Adrenal gland (tissue), 9 donors: ENCODE measurements at regions not wholly inside any gene's neighbourhood (a gene's known extent, or its start where the extent isn't known, plus 50 kb on each side); places are given as distances from the start of the nearest gene placed in this dataset.

Source experiments
- DNase-seq, 7 donors: peaks; one replicate each; pipeline ENCODE4 v3.0.0-alpha.2; 2019 to 2020
- H3K27ac ChIP-seq, 5 donors: fragments of 200-600 bp; sonication (generic) in 4 of 5; 1 replicate in 3 of 5; 2 replicates in 2 of 5; pipeline versions ENCODE4 v1.5.1 to v1.8.0; 2016 to 2020; ENCODE audit warnings: mild to moderate bottlenecking in 1 of 5
- H3K27me3 ChIP-seq: fragments of 200-600 bp; 2 replicates; pipeline ENCODE4 v1.8.0; 2021
- H3K36me3 ChIP-seq, 2 donors: fragments of 200-600 bp; replicated peaks in 1 of 2; 1 replicate in 1 of 2; 2 replicates in 1 of 2; pipeline versions ENCODE4 v1.5.1 to v1.8.0; 2018 to 2022
- H3K4me1 ChIP-seq, 2 donors: fragments of 200-600 bp; replicated peaks in 1 of 2; 1 replicate in 1 of 2; 2 replicates in 1 of 2; pipeline versions ENCODE4 v1.5.1 to v1.8.0; 2018 to 2021
- H3K4me3 ChIP-seq, 4 donors: fragments of 200-600 bp; sonication (generic) in 3 of 4; one replicate each; pipeline ENCODE4 v1.5.1; 2016 to 2018
- H3K9me3 ChIP-seq, 3 donors: fragments of 200-600 bp; sonication (generic) in 1 of 3; replicated peaks in 1 of 3; 1 replicate in 2 of 3; 2 replicates in 1 of 3; pipeline versions ENCODE4 v1.5.1 to v1.8.0; 2016 to 2021
- CTCF ChIP-seq, 6 experiments: fragments of 450-650 bp in 4 of 6; fragments of 200-600 bp in 2 of 6; sonication (generic) in 1 of 6; IDR thresholded peaks; 1 replicate in 5 of 6; 2 replicates in 1 of 6; pipeline versions ENCODE4 v1.5.1 to v1.8.0; 2016 to 2021; ENCODE audit warnings: antibody characterized with exemption in 6 of 6, mild to moderate bottlenecking in 2 of 6, moderate library complexity in 1 of 6
- POLR2A ChIP-seq, 2 donors: fragments of 450-650 bp; IDR thresholded peaks; one replicate each; pipeline ENCODE4 v1.6.1; 2017; ENCODE audit warnings: antibody characterized with exemption in 2 of 2, mild to moderate bottlenecking in 2 of 2, moderate library complexity in 1 of 2
- WGBS, 4 donors: extraction: QIAGEN DNeasy Blood & Tissue Kit in 2 of 4; methylation state at CpG; one replicate each; pipeline versions ENCODE4 v1.1.5 to v1.1.7; 2013 to 2017; 5-methylcytosine and 5-hydroxymethylcytosine counted together
- intact Hi-C, 2 donors: fragments of 100-400 bp; cut with DNase I; formaldehyde crosslinking; loops; one replicate each; pipeline versions ENCODE4 v1.14.1 to v1.15.0; 2022 to 2023
- donor health status: healthy with polysubstance abuse.
- donor health status: Bipolar disorder and iron deficiency.
- donor health status: DM: yes; HTN: yes; CAD: no.
- donor health status: DM: no; HTN: no; CAD: no.
- donor health status: DM: no; HTN: no; CAD: no.

- no peaks in the 10 kb centered on the region for H3K9me3 ChIP-seq
- 67 to 77% (median 73%) methylated on average over 7 to 13 of the region's 13 CpGs for WGBS, 4 donors
- no peak overlapping the region for H3K4me3 ChIP-seq
- TF ChIP-seq CTCF (IDR thresholded peaks at IDR 0.05) (no peak), POLR2A (IDR thresholded peaks at IDR 0.05) (no peak)
- DNase-seq: no peak
- H3K36me3 ChIP-seq: no peaks in the 10 kb centered on the region
- intact Hi-C loops: no loop called here
- H3K27ac ChIP-seq: no peak overlapping the region
- no peaks in the 10 kb centered on the region for H3K27me3 ChIP-seq
- H3K4me1 ChIP-seq: no peaks in the 10 kb centered on the region
Observed at GRCh38 chr2:129723277-129724020, 256.0 kb upstream of the RAB6C start.

GRCh38 chr2:129724021-129724757 lies 255.3 kb upstream of the RAB6C start:
- H3K36me3 ChIP-seq: no peaks in the 10 kb centered on the region
- WGBS, 4 donors: 80 to 94% (median 86%) methylated on average over 4 to 10 of the region's 10 CpGs

GRCh38 chr2:129726216-129726615 lies 253.2 kb upstream of the RAB6C start:
- no peak overlapping the region for H3K27ac ChIP-seq
- H3K9me3 ChIP-seq: no peaks in the 10 kb centered on the region
- TF ChIP-seq CTCF (IDR thresholded peaks at IDR 0.05) (no peak), POLR2A (IDR thresholded peaks at IDR 0.05) (no peak)
- H3K27me3 ChIP-seq: no peaks in the 10 kb centered on the region
- WGBS, 4 donors: 43 to 56% (median 55%) methylated on average over 5 of the region's 5 CpGs
- no peak for DNase-seq
- H3K4me1 ChIP-seq: no peaks in the 10 kb centered on the region
- intact Hi-C loops: no loop called here
- no peak overlapping the region for H3K4me3 ChIP-seq
- H3K36me3 ChIP-seq: no peaks in the 10 kb centered on the region

More at GRCh38 chr2:129724021-129724757, 255.3 kb upstream of the RAB6C start:
- intact Hi-C loops: no loop called here
- Histone ChIP-seq H3K4me3 (no peak overlapping the region), H3K9me3 (no peaks in the 10 kb centered on the region), H3K27me3 (no peaks in the 10 kb centered on the region), H3K27ac (no peak overlapping the region), H3K4me1 (no peaks in the 10 kb centered on the region)
- no peak for DNase-seq
- TF ChIP-seq POLR2A (IDR thresholded peaks at IDR 0.05) (no peak), CTCF (IDR thresholded peaks at IDR 0.05) (no peak)

GRCh38 chr2:129727286-129727685 lies 252.2 kb upstream of the RAB6C start:
- H3K36me3 ChIP-seq: no peaks in the 10 kb centered on the region
- H3K9me3 ChIP-seq: no peaks in the 10 kb centered on the region
- intact Hi-C loops: no loop called here
- no peak for DNase-seq
- no peak overlapping the region for H3K27ac ChIP-seq
- TF ChIP-seq POLR2A (IDR thresholded peaks at IDR 0.05) (no peak), CTCF (IDR thresholded peaks at IDR 0.05) (no peak)
- no peaks in the 10 kb centered on the region for H3K27me3 ChIP-seq
- no peak overlapping the region for H3K4me3 ChIP-seq
- 68 to 91% (median 82%) methylated on average over 4 of the region's 4 CpGs for WGBS, 4 donors
- no peaks in the 10 kb centered on the region for H3K4me1 ChIP-seq
